Nephron (organoid): ENCODE measurements at regions not wholly inside any gene's neighbourhood (a gene's known extent, or its start where the extent isn't known, plus 50 kb on each side); places are given as distances from the start of the nearest gene placed in this dataset.

Experiments
- H3K27ac Mint-ChIP-seq, 3 experiments: 2 replicates each; pipeline ENCODE4 v1.8.0; 2020; ENCODE audit warnings: mixed read lengths in 3 of 3, mild to moderate bottlenecking in 2 of 3, moderate library complexity in 1 of 3
- H3K27me3 Mint-ChIP-seq: 2 replicates; pipeline ENCODE4 v1.8.0; 2021; ENCODE audit warnings: low read depth, mild to moderate bottlenecking, moderate library complexity, mixed read lengths
- H3K36me3 Mint-ChIP-seq: 2 replicates; pipeline ENCODE4 v1.8.0; 2020; ENCODE audit warnings: low read depth, mixed read lengths
- H3K4me1 Mint-ChIP-seq: 2 replicates; pipeline ENCODE4 v1.8.0; 2020; ENCODE audit warnings: mixed read lengths
- H3K4me3 Mint-ChIP-seq, 3 experiments: 2 replicates each; pipeline ENCODE4 v1.8.0; 2020; ENCODE audit warnings: mild to moderate bottlenecking in 3 of 3, mixed read lengths in 3 of 3, moderate library complexity in 2 of 3
- H3K9me3 Mint-ChIP-seq: 2 replicates; pipeline ENCODE4 v1.8.0; 2020; ENCODE audit warnings: mixed read lengths
- TF ChIP-seq, protein P1 (sequence below), 3 experiments: fragments of 200-600 bp; sonication (generic); IDR thresholded peaks; one replicate each; pipeline ENCODE4 v1.5.0; 2021; ENCODE audit warnings: antibody characterized with exemption in 3 of 3; ENCODE audit not compliant: unreplicated experiment in 3 of 3

DNA sequence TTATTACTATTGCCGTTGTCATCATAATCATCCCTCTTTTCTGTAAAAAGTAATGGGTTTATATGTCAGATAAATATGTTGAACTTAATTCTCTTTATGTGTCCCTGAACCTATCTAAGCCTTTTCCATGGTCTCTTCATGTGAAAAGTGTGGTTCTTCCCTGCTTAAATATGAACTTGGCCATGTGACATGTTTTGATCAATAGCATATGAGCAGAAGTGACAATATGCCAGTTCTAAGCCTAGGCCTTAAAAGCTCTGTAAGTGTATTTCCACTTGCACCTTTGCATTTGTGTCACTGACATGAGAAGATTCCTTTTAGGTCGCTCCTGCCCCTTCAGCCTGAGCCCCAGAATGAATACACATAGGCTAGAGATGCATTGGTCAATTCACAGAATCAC lies 188.4 kb upstream of the CCN2 start:
- TF ChIP-seq, protein P1, sequence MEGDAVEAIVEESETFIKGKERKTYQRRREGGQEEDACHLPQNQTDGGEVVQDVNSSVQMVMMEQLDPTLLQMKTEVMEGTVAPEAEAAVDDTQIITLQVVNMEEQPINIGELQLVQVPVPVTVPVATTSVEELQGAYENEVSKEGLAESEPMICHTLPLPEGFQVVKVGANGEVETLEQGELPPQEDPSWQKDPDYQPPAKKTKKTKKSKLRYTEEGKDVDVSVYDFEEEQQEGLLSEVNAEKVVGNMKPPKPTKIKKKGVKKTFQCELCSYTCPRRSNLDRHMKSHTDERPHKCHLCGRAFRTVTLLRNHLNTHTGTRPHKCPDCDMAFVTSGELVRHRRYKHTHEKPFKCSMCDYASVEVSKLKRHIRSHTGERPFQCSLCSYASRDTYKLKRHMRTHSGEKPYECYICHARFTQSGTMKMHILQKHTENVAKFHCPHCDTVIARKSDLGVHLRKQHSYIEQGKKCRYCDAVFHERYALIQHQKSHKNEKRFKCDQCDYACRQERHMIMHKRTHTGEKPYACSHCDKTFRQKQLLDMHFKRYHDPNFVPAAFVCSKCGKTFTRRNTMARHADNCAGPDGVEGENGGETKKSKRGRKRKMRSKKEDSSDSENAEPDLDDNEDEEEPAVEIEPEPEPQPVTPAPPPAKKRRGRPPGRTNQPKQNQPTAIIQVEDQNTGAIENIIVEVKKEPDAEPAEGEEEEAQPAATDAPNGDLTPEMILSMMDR (IDR thresholded peaks at IDR 0.05; ENCODE audit: unreplicated experiment in 3 of 3): no peak
- no peaks in the 10 kb centered on the region for H3K9me3 Mint-ChIP-seq
- H3K36me3 Mint-ChIP-seq: no peaks in the 10 kb centered on the region
- H3K4me1 Mint-ChIP-seq: peaks cover 11% of the 10 kb centered on the region
- H3K27me3 Mint-ChIP-seq: no peaks in the 10 kb centered on the region
- H3K27ac Mint-ChIP-seq: no peak overlapping the region
- H3K4me3 Mint-ChIP-seq: no peak overlapping the region

DNA sequence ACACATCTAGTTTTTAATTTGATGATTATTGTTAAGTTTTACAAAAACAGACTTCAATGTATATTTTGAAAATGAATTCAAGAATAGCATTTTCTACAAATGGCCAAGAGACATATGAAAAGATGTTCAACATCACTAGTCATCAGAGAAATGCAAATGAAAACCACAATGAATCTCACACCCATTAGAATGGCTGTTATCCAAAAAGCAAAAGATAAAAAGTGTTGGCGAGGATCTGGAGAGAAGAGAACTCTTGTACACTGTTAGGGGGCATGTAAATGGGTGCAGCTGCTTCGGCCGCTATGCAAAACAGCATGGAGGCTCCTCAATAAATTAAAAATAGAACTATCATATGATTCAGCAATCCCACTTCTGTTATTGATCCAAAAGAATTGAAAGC lies 185.8 kb upstream of the CCN2 start:
- Mint-ChIP-seq H3K4me3 (no peak overlapping the region), H3K27ac (no peak overlapping the region), H3K27me3 (no peaks in the 10 kb centered on the region), H3K36me3 (no peaks in the 10 kb centered on the region), H3K4me1 (peaks cover 35% of the 10 kb centered on the region), H3K9me3 (no peaks in the 10 kb centered on the region)
- TF ChIP-seq, protein P1 (IDR thresholded peaks at IDR 0.05; ENCODE audit: unreplicated experiment in 3 of 3): no peak

DNA sequence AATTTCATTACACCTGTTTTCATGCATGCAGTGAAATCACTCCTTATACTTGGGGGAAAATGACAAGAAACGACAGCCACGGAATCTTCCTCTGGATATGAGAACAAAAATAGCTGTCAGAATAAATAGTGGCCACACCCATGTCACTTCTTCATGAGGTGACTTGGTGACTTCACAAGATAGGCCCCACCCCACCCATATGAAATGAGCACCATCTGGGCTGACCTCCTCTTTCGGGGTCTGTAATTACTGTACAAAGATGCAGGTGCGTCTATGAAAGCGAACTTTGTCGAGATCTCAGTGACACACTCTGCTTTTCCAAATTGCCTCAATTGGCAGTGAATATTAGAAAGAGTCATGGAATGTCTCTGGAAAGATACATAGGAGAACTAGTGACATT lies 184.2 kb upstream of the CCN2 start:
- Mint-ChIP-seq H3K4me1 (peaks cover 50% of the 10 kb centered on the region), H3K27me3 (no peaks in the 10 kb centered on the region), H3K9me3 (no peaks in the 10 kb centered on the region), H3K27ac (no peak overlapping the region), H3K36me3 (no peaks in the 10 kb centered on the region), H3K4me3 (no peak overlapping the region)
- TF ChIP-seq, protein P1 (IDR thresholded peaks at IDR 0.05; ENCODE audit: unreplicated experiment in 3 of 3): no peak

DNA sequence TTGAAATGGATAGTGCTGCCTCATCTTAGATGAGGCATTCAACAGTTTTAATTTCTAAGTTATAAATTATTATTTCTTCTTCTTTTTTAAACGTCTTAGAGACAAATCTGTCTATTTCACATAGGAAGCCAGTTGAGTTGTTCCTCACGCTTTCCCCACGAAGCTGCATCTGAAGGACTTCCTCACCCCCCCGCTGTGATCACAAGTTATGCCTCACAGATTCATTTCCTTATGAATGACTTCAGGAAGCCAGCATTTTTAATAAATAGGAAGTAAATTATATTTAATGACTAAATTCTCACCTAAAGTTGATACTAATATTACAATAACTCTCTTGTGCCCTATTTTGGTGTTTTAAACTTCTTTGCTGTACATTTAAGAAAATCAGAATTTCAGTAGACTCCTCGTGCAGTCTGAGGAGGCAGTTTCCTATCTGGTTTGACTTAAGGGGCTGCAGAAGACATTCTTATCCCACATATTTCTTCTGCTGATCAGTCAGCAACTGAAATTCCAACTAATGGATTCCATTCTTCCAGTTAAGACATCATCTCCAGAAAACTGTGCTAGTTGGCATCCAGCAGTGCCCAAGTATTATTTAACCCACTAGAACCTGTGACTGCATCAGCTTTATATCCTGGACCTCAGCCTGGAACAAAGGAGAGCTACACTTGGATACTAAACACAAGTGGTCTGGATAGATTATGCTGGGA lies 182.7 kb upstream of the CCN2 start:
- no peaks in the 10 kb centered on the region for H3K27me3 Mint-ChIP-seq
- peak overlapping the region; percentile 42 to 98 (median 71) for H3K27ac Mint-ChIP-seq
- no peaks in the 10 kb centered on the region for H3K36me3 Mint-ChIP-seq
- H3K4me1 Mint-ChIP-seq: peaks cover 50% of the 10 kb centered on the region
- H3K4me3 Mint-ChIP-seq: no peak overlapping the region
- TF ChIP-seq, protein P1 (IDR thresholded peaks at IDR 0.05; ENCODE audit: unreplicated experiment in 3 of 3): no peak
- H3K9me3 Mint-ChIP-seq: no peaks in the 10 kb centered on the region

DNA sequence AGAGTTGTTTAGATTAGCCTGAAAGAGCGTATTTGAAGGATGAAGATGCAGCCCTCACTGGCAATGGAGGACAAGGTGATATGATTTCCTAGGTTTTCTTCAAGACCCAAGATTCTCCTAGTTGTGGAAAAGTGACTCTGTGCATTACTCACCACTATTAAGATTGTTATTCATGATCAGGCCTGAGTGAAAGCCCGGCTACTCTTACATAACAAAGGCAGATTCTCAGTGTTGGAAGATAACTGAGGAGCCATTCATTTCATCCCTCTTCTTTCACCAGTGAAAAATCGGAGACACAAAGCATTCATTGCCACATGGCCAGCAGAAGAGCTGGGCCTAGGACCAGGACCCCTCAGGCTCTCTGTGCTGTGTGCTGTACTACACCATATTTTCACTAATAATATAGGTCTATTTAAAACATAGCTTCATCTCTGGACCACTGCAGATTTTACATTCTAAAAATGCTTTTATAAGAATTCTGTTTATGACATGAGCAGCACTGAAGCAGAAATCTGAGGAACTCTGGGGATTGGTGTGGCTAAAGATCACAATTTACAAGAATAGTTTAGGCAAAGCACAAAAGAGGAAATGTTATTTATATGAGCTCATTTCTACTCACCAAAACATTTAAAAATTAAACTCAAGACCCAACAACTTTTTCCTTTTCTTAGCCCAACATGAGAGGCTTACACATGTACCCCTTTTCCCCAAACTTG lies 181.9 kb upstream of the CCN2 start:
- TF ChIP-seq, protein P1 (IDR thresholded peaks at IDR 0.05; ENCODE audit: unreplicated experiment in 3 of 3): no peak
- Mint-ChIP-seq H3K9me3 (no peaks in the 10 kb centered on the region), H3K36me3 (no peaks in the 10 kb centered on the region)

More for the DNA sequence above, 181.9 kb upstream of the CCN2 start:
- H3K4me1 Mint-ChIP-seq: peaks cover 50% of the 10 kb centered on the region
- peak overlapping the region; percentile 42 to 98 (median 71) for H3K27ac Mint-ChIP-seq
- H3K27me3 Mint-ChIP-seq: no peaks in the 10 kb centered on the region
- H3K4me3 Mint-ChIP-seq: peak overlapping the region in 1 of 3 experiments; percentile 2
